D721Med (cell line): ENCODE measurements at regions not wholly inside any gene's neighbourhood (a gene's known extent, or its start where the extent isn't known, plus 50 kb on each side); places are given as distances from the start of the nearest gene placed in this dataset.

Experiments used
- DNase-seq: peaks from one replicate; pipeline ENCODE4 v3.0.0; 2011; ENCODE audit warnings: low spot score; ENCODE audit not compliant: insufficient read length
- FAIRE-seq: peaks from 2 replicates; lab custom pipeline; 2011; peaks lifted over from hg19 to GRCh38; lab: Jason Lieb, UNC
- TF ChIP-seq, protein P1 (sequence below): IDR thresholded peaks from 2 replicates; pipeline ENCODE4 v1.5.1; 2012; ENCODE audit warnings: mild to moderate bottlenecking, control low read depth; ENCODE audit not compliant: insufficient read depth; ENCODE audit errors: missing control alignments

DNA sequence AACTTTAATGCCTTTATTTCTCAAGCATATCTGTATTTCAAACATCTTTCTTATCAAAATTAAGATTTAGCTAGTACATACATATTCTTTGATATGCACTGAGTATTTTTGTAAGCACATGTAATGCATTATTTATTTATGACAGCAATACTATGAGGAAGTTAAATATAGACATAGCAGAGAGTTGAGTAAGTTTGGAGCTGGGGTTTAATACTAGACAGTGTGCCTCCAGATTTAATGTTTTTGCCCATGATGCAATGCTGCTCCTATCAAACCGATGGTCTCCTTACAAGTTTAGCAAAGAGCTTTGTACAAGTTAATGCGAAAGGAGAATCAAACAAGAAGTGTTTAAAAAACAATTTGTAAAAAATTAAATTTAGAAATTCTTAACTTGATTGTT is 826.6 kb upstream of the MGAT4C start:
- no peak for FAIRE-seq
- DNase-seq = no peak
- TF ChIP-seq, protein P1, sequence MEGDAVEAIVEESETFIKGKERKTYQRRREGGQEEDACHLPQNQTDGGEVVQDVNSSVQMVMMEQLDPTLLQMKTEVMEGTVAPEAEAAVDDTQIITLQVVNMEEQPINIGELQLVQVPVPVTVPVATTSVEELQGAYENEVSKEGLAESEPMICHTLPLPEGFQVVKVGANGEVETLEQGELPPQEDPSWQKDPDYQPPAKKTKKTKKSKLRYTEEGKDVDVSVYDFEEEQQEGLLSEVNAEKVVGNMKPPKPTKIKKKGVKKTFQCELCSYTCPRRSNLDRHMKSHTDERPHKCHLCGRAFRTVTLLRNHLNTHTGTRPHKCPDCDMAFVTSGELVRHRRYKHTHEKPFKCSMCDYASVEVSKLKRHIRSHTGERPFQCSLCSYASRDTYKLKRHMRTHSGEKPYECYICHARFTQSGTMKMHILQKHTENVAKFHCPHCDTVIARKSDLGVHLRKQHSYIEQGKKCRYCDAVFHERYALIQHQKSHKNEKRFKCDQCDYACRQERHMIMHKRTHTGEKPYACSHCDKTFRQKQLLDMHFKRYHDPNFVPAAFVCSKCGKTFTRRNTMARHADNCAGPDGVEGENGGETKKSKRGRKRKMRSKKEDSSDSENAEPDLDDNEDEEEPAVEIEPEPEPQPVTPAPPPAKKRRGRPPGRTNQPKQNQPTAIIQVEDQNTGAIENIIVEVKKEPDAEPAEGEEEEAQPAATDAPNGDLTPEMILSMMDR = no peak

DNA sequence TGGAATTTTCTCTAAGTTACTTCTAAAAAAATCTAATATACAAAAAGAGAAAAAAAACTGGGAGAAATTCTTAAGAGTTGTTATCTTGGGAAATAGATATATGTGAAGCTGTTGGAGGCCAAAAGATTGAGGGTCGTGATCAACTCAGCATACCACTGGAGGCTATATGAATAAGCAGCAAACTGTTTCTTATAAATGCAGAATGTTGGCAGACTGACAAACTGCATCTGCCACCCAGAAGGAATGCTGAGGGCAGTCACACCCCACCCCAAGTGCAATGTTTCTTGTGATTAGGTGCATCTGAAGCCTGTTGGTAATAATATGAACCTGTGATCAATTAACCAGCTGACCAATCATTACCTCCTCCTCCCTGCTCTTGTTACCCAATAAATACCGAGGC is 818.6 kb upstream of the MGAT4C start:
- DNase-seq (no peak), FAIRE-seq (no peak)
- TF ChIP-seq, protein P1 = no peak

DNA sequence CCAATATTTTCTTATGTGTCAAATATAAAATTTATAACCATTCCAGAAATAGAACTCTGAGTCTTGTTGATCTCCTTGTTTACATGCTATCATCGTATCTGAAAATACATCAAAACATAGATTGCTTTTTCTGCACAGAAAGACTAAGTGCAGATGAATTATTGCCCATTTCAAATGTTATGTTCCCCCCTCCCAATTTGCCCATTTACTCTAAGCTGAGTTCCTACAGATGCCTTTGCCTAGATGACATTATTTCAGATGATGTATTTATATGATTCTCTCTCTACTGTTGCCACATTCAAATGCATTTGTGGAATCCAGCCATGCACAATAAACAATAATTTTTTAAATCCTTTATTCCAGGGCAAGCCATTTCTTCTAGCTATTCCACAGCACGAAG is 810.1 kb upstream of the MGAT4C start:
- no peak for FAIRE-seq
- DNase-seq = no peak
- TF ChIP-seq, protein P1 = no peak

DNA sequence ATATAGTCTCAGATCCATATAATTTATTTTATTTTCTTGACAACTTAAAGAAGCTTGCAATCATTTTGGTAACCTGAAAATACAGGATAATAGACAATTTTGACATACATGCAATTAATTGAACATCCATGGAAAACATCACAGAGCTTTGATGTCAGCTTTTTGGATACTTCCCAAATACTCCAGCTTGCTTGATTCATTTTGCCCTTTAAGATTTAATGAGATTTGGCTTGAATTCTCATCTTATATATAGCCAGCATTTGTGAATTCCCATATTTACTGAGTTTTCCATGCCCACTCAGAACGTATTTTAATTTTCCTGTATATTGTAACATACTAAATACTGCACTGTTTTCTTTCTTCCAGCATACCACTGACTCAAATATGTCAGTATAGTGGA is 803.0 kb upstream of the MGAT4C start:
- TF ChIP-seq, protein P1 = no peak
- DNase-seq (no peak), FAIRE-seq (no peak)

DNA sequence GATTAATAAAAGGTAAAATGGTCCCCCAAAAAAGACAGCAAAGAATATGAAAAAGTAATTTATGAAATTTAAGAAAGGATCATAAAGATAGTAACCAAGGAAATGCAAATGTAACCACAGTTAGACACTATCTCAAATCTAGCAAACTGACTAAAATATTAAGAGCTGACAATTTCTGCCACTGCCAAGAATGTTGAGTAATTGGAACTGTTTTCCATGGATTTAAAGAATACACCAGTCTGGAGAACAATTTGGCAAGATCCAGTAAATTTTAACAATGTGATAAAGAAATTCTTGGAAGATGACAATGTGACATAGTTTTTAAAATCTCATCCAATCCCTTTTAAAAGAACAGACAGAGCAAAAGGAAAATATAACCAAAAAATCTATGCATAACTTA is 798.0 kb upstream of the MGAT4C start:
- TF ChIP-seq, protein P1 = no peak
- FAIRE-seq (no peak), DNase-seq (no peak)

DNA sequence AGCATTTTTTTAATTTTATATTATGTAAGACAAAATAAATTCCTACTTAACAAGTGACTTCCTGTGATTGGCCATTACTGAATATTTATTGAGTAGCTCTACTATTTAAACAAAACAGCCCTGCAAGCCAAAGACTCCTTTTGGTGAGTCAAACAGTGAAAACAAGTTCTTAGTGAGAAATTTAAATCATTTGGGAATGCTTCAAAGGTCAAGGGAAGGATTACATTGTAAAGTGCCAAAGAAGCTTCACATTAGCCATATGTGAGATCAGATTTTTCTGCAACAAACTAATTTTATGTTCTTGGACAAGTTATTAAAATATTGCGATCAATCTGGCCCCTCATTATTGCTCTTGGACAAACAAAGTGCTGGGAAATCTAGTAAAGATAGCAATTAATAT is 795.4 kb upstream of the MGAT4C start:
- TF ChIP-seq, protein P1 = no peak
- FAIRE-seq (no peak), DNase-seq (no peak)

DNA sequence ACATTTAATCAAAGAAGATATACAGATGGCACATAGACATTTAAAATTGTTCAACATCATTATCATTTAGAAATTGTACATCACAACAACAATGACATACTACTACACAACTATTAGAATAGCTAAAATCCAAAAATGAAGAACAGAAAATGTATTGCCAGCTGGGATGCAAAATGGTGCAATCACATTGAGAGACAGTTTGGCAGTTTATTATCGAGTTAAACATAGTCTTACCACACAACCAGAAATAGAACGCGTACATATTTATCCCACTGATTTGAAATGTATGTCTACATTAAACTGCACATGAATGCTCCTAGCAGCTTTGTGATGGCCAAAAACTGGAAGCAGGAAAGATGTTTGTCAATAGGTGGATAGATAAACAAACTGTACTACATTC is 791.5 kb upstream of the MGAT4C start:
- TF ChIP-seq, protein P1 = no peak
- DNase-seq = no peak
- FAIRE-seq = no peak
